SK-N-SH (cell line): ENCODE measurements at regions not wholly inside any gene's neighbourhood (a gene's known extent, or its start where the extent isn't known, plus 50 kb on each side); places are given as distances from the start of the nearest gene placed in this dataset.

Experiments used
- CTCF ChIA-PET: fragments of 300-600, 350-600 bp; formaldehyde crosslinking; extraction: SDS; loops from one replicate; lab custom pipeline; 2021; lab: Yijun Ruan, JAX
- POLR2A ChIA-PET: fragments of 350-600 bp; sonication (Branson Sonifier 250); formaldehyde crosslinking; extraction: SDS; loops from one replicate; lab custom pipeline; 2020; ENCODE audit warnings: antibody characterized with exemption, inconsistent platforms; lab: Yijun Ruan, JAX
- DNase-seq: peaks from one replicate; pipeline ENCODE4 v3.0.0; 2012
- H2AFZ ChIP-seq: fragments of 200-600 bp; sonication (generic); 2 replicates; pipeline ENCODE4 v1.8.1; 2016; ENCODE audit warnings: antibody characterized with exemption, mild to moderate bottlenecking, low read depth
- H3F3A ChIP-seq: fragments of 200-600 bp; sonication (generic); replicated peaks from 2 replicates; pipeline ENCODE3; 2016; ENCODE audit warnings: antibody characterized with exemption, mild to moderate bottlenecking; ENCODE audit not compliant: insufficient read depth
- H3K27ac ChIP-seq, 2 experiments: fragments of 200-500 bp in 1 of 2; fragments of 200-600 bp in 1 of 2; sonication (Bioruptor generic) in 1 of 2; sonication (generic), shearing (Covaris generic) in 1 of 2; 2 replicates each; pipeline versions ENCODE4 v1.5.1 to v1.6.1; 2014 to 2016; ENCODE audit warnings: low read depth in 2 of 2, inconsistent platforms in 1 of 2, low read length in 1 of 2, mild to moderate bottlenecking in 1 of 2, mixed read lengths in 1 of 2
- H3K27me3 ChIP-seq: fragments of 200-600 bp; sonication (generic), shearing (Covaris generic); 2 replicates; pipeline ENCODE4 v1.6.1; 2016; ENCODE audit warnings: mixed run types; ENCODE audit not compliant: insufficient read depth
- H3K36me3 ChIP-seq, 2 experiments: fragments of 200-500 bp in 1 of 2; fragments of 200-600 bp in 1 of 2; sonication (Bioruptor generic) in 1 of 2; sonication (generic) in 1 of 2; replicated peaks in 1 of 2; 2 replicates each; pipeline versions ENCODE3 to v1.5.1; 2014 to 2016; ENCODE audit warnings: low read length in 1 of 2, mild to moderate bottlenecking in 1 of 2; ENCODE audit not compliant: insufficient read depth in 2 of 2, control insufficient read depth in 1 of 2
- H3K4me1 ChIP-seq, 2 experiments: fragments of 200-500 bp in 1 of 2; fragments of 200-600 bp in 1 of 2; sonication (Bioruptor generic) in 1 of 2; sonication (generic), shearing (Covaris generic) in 1 of 2; 2 replicates each; pipeline versions ENCODE4 v1.5.1 to v1.6.1; 2014 to 2016; ENCODE audit warnings: low read depth in 1 of 2, low read length in 1 of 2, mixed run types in 1 of 2; ENCODE audit not compliant: insufficient read depth in 2 of 2, control insufficient read depth in 1 of 2
- H3K4me2 ChIP-seq: fragments of 200-600 bp; sonication (generic), shearing (Covaris generic); 2 replicates; pipeline ENCODE4 v1.6.1; 2017; ENCODE audit warnings: mixed run types
- H3K4me3 ChIP-seq, 2 experiments: fragments of 200-500 bp in 1 of 2; fragments of 200-600 bp in 1 of 2; sonication (Bioruptor generic) in 1 of 2; sonication (generic), shearing (Covaris generic) in 1 of 2; 2 replicates each; pipeline versions ENCODE4 v1.5.1 to v1.8.1; 2014 to 2016; ENCODE audit warnings: low read depth in 2 of 2, inconsistent platforms in 1 of 2, low read length in 1 of 2, mild to moderate bottlenecking in 1 of 2, mixed read lengths in 1 of 2, moderate library complexity in 1 of 2
- H3K79me2 ChIP-seq: fragments of 200-600 bp; sonication (generic); 2 replicates; pipeline ENCODE4 v1.8.1; 2017; ENCODE audit warnings: mild to moderate bottlenecking; ENCODE audit not compliant: insufficient read depth
- H3K9ac ChIP-seq: fragments of 200-600 bp; sonication (generic); 2 replicates; pipeline ENCODE4 v1.6.1; 2017; ENCODE audit warnings: mixed run types
- H3K9me2 ChIP-seq: fragments of 200-600 bp; sonication (generic); 2 replicates; pipeline ENCODE4 v1.6.1; 2017; ENCODE audit warnings: mixed run types
- H3K9me3 ChIP-seq: fragments of 200-600 bp; sonication (generic); 2 replicates; pipeline ENCODE4 v1.6.1; 2017; ENCODE audit warnings: mixed run types, mild to moderate bottlenecking, moderate library complexity
- H4K20me1 ChIP-seq: fragments of 200-600 bp; sonication (generic); 2 replicates; pipeline ENCODE4 v1.6.1; 2017; ENCODE audit warnings: mild to moderate bottlenecking, mixed run types; ENCODE audit not compliant: insufficient read depth
- EP300 ChIP-seq, 2 experiments: IDR thresholded peaks; 2 replicates each; pipeline versions ENCODE4 v1.4.0 to v1.6.1; 2012; ENCODE audit warnings: borderline replicate concordance in 1 of 2, low read depth in 1 of 2, low read length in 1 of 2
- FOSL2 ChIP-seq: IDR thresholded peaks from 2 replicates; pipeline ENCODE4 v1.4.0; 2012; ENCODE audit warnings: low read depth, mild to moderate bottlenecking, moderate library complexity, borderline replicate concordance
- IRF3 ChIP-seq: fragments of 150-350 bp; IDR thresholded peaks from 2 replicates; pipeline ENCODE4 v1.6.1; 2016; ENCODE audit warnings: mild to moderate bottlenecking, low read depth, low read length
- JUND ChIP-seq: IDR thresholded peaks from 2 replicates; pipeline ENCODE4 v1.4.0; 2012
- NRF1 ChIP-seq: IDR thresholded peaks from 2 replicates; pipeline ENCODE4 v1.6.1; 2012; ENCODE audit warnings: low read depth, mild to moderate bottlenecking, low read length
- POLR2AphosphoS5 ChIP-seq: IDR thresholded peaks from 2 replicates; pipeline ENCODE4 v1.6.1; 2012; ENCODE audit warnings: low read depth, low read length
- RCOR1 ChIP-seq: fragments of 150-350 bp; IDR thresholded peaks from 2 replicates; pipeline ENCODE4 v1.6.1; 2017; ENCODE audit warnings: antibody characterized with exemption, low read length
- REST ChIP-seq: IDR thresholded peaks from 2 replicates; pipeline ENCODE4 v1.6.1; 2012; ENCODE audit warnings: mild to moderate bottlenecking, low read depth, low read length, moderate library complexity
- RFX5 ChIP-seq: IDR thresholded peaks from 2 replicates; pipeline ENCODE4 v1.6.1; 2012; ENCODE audit warnings: mild to moderate bottlenecking, improper control_type of control experiment, low read length
- TCF12 ChIP-seq: IDR thresholded peaks from 2 replicates; pipeline ENCODE4 v1.4.0; 2012
- TEAD4 ChIP-seq: IDR thresholded peaks from 2 replicates; pipeline ENCODE4 v1.4.0; 2012; ENCODE audit warnings: mild to moderate bottlenecking, borderline replicate concordance; ENCODE audit not compliant: insufficient read depth
- YY1 ChIP-seq: IDR thresholded peaks from 2 replicates; pipeline ENCODE4 v1.4.0; 2012; ENCODE audit warnings: low read depth, mild to moderate bottlenecking
- WGBS: methylation state at CpG from one replicate; pipeline ENCODE4 v1.1.6; 2017; ENCODE audit warnings: low lambda C conversion rate; 5-methylcytosine and 5-hydroxymethylcytosine counted together
- TF ChIP-seq, protein P1 (sequence below): fragments of 150-350 bp; IDR thresholded peaks from 2 replicates; pipeline ENCODE4 v1.6.1; 2017; ENCODE audit warnings: antibody characterized with exemption, low read length, low read depth, borderline replicate concordance

GRCh38 chr21:16318651-16319300 lies 589.0 kb downstream of the USP25 start:
- Histone ChIP-seq H3K9ac (no peak overlapping the region), H2AFZ (no peak overlapping the region), H4K20me1 (no peaks in the 10 kb centered on the region), H3K4me3 (no peak overlapping the region), H3K4me2 (no peak overlapping the region), H3K4me1 (no peaks in the 10 kb centered on the region), H3K27ac (no peak overlapping the region), H3K9me3 (no peaks in the 10 kb centered on the region), H3K27me3 (no peaks in the 10 kb centered on the region), H3K36me3 (no peaks in the 10 kb centered on the region), H3K79me2 (no peaks in the 10 kb centered on the region), H3K9me2 (no peaks in the 10 kb centered on the region), H3F3A (no peaks in the 10 kb centered on the region)
- POLR2A ChIA-PET, result no interaction called here
- no peak for DNase-seq
- TF ChIP-seq RFX5 (no peak), IRF3 (no peak), EP300 (IDR thresholded peaks at IDR 0.05; ENCODE audit: borderline replicate concordance in 1 of 2, low read depth in 1 of 2, low read length in 1 of 2) (no peak)
- CTCF ChIA-PET, result interaction anchor here (0.9 to 1.2 kb wide), 2 partner anchors 11 to 18 kb away, joined by 3 to 4 read pairs; no protein-coding TSS in a partner anchor

DNA sequence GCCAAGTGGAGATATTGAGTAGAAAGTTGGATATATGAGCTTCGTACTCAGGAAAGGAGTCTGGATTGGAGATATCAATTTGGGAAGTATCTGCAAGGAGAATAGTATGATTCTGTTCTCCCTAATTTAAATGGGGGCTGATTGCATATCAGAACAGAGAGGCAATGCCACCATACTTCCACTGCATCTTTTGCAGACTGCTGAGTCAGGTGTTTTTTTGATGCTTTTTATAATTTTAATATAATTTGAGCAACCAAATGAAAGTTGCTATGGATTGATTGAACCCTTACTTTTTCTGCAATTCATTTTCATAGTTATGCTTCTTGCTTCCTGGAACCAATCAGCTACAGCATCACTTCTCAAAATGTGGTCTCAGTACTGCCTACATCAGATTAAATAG lies 590.3 kb downstream of the USP25 start:
- Histone ChIP-seq H2AFZ (no peak overlapping the region), H3K79me2 (no peaks in the 10 kb centered on the region), H3K4me3 (no peak overlapping the region), H3K9me3 (no peaks in the 10 kb centered on the region), H3F3A (no peaks in the 10 kb centered on the region), H3K36me3 (no peaks in the 10 kb centered on the region), H3K27ac (no peak overlapping the region), H3K9ac (no peak overlapping the region), H3K4me2 (no peak overlapping the region), H3K4me1 (no peaks in the 10 kb centered on the region), H3K9me2 (no peaks in the 10 kb centered on the region), H3K27me3 (no peaks in the 10 kb centered on the region), H4K20me1 (no peaks in the 10 kb centered on the region)
- ChIA-PET POLR2A (no interaction called here), CTCF (no interaction called here)
- no peak for TF ChIP-seq YY1
- no peak for TF ChIP-seq JUND
- no peak for TF ChIP-seq TCF12
- no peak for DNase-seq
- WGBS, result 65% methylated on average over 1 of the region's 1 CpG

DNA sequence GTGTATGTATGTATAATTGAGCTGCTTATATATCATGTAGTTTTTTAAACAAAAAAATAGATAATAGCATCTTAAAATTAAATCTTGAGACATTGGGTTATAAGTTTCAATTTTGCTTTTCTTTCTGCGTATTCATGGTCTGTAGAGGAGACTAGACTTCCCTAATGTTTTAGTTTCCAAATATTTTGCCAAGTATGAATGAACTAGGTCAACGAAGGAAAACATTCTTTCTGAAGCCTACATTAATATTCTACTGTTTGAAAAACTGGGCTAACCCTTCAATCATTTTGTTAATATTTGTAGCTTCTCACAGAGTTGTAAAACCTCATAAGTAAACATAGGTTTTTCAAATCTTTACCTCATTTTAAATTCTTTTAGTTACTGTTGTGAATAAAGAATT lies 592.7 kb downstream of the USP25 start:
- CTCF ChIA-PET, result interaction anchor here (2.2 kb wide), 1 partner anchor 8 kb away, joined by 14 read pairs; no protein-coding TSS in a partner anchor
- no peak overlapping the region for H3K27ac ChIP-seq
- no peak overlapping the region for H3K9ac ChIP-seq
- H3F3A ChIP-seq, result no peaks in the 10 kb centered on the region
- H3K79me2 ChIP-seq, result no peaks in the 10 kb centered on the region
- H4K20me1 ChIP-seq, result no peaks in the 10 kb centered on the region
- DNase-seq, result no peak
- no peaks in the 10 kb centered on the region for H3K9me2 ChIP-seq
- H3K36me3 ChIP-seq, result no peaks in the 10 kb centered on the region
- no peaks in the 10 kb centered on the region for H3K27me3 ChIP-seq
- TF ChIP-seq IRF3, result no peak
- no peak for TF ChIP-seq REST
- TF ChIP-seq TEAD4, result no peak
- TF ChIP-seq FOSL2, result no peak
- TF ChIP-seq, protein P1, sequence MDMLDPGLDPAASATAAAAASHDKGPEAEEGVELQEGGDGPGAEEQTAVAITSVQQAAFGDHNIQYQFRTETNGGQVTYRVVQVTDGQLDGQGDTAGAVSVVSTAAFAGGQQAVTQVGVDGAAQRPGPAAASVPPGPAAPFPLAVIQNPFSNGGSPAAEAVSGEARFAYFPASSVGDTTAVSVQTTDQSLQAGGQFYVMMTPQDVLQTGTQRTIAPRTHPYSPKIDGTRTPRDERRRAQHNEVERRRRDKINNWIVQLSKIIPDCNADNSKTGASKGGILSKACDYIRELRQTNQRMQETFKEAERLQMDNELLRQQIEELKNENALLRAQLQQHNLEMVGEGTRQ, result no peak
- TF ChIP-seq RCOR1, result no peak
- no peak for TF ChIP-seq NRF1
- no peak for TF ChIP-seq POLR2AphosphoS5
- TF ChIP-seq, all 33 proteins: peak for 0
- H3K4me1 ChIP-seq, result no peaks in the 10 kb centered on the region
- H3K4me3 ChIP-seq, result no peak overlapping the region
- H3K9me3 ChIP-seq, result no peaks in the 10 kb centered on the region
- H3K4me2 ChIP-seq, result no peak overlapping the region
- WGBS, result 41% methylated on average over 2 of the region's 2 CpGs
- POLR2A ChIA-PET, result no interaction called here
- H2AFZ ChIP-seq, result no peak overlapping the region
